ENCODE measurements at regions not wholly inside any gene's neighbourhood (a gene's known extent, or its start where the extent isn't known, plus 50 kb on each side); places are given as distances from the start of the nearest gene placed in this dataset.

GRCh38 chr2:116023026-116023425, 1580.6 kb downstream of the DPP10 start:
- TF ChIP-seq CTCF (conservative IDR thresholded peaks at IDR 0.05; ENCODE audit: low read length) = no peak
- no peak for TF ChIP-seq EZH2phosphoT487 (IDR thresholded peaks at IDR 0.05; ENCODE audit: borderline replicate concordance)

Data from Loucy (cell line).